GM12878 (cell line): ENCODE measurements at regions not wholly inside any gene's neighbourhood (a gene's known extent, or its start where the extent isn't known, plus 50 kb on each side); places are given as distances from the start of the nearest gene placed in this dataset.

Source experiments
- ATAC-seq: fragments of 200-7000 bp; cut with Tn5 transposase; 3 replicates; pipeline ENCODE4 v1.9.1; 2020; ENCODE audit warnings: mild to moderate bottlenecking, moderate library complexity
- BruUV-seq: library from RNA; stranded (reverse); fragments of 400-500 nt; replicated peaks from 2 replicates; lab custom pipeline; 2021; lab: Mats Ljungman, UMichigan
- CTCF ChIA-PET: fragments of 300-600 bp; sonication (Branson Sonifier 250); formaldehyde crosslinking; extraction: SDS; loops from one replicate; lab custom pipeline; 2021; ENCODE audit warnings: inconsistent platforms; lab: Yijun Ruan, JAX
- POLR2A ChIA-PET: fragments of 350-600 bp; formaldehyde crosslinking; extraction: SDS; loops from one replicate; lab custom pipeline; 2021; ENCODE audit warnings: inconsistent platforms; lab: Charles Lee
- RAD21 ChIA-PET: fragments of 300-600 bp; sonication (Branson Sonifier 250); formaldehyde crosslinking; loops from one replicate; lab custom pipeline; 2023; ENCODE audit warnings: antibody characterized with exemption; ENCODE audit not compliant: unreplicated experiment; lab: Charles Lee
- SMC1A ChIA-PET: fragments of 300-600 bp; sonication (Branson Sonifier 250); formaldehyde crosslinking; loops from one replicate; lab custom pipeline; 2023; ENCODE audit not compliant: unreplicated experiment, uncharacterized antibody; lab: Charles Lee
- DNase-seq: peaks from one replicate; pipeline ENCODE4 v3.0.0-alpha.2; 2011; ENCODE audit warnings: low read depth, low spot score
- FAIRE-seq: peaks from 3 replicates; lab custom pipeline; 2011; peaks lifted over from hg19 to GRCh38; lab: Jason Lieb, UNC
- H2AFZ ChIP-seq: 2 replicates; pipeline ENCODE4 v1.6.0; 2011; ENCODE audit warnings: low read depth, low read length, control low read depth; ENCODE audit not compliant: control insufficient read depth
- H3K27ac ChIP-seq: 2 replicates; pipeline ENCODE4 v1.5.1; 2011; ENCODE audit warnings: control low read depth; ENCODE audit not compliant: control insufficient read depth, insufficient read depth
- H3K27me3 ChIP-seq, 2 experiments: replicated peaks in 1 of 2; 2 replicates each; pipeline versions ENCODE4 v1.6.0 to v1.6.1; 2011; ENCODE audit warnings: low read length in 1 of 2; ENCODE audit not compliant: control insufficient read depth in 2 of 2, insufficient read depth in 2 of 2
- H3K36me3 ChIP-seq, 2 experiments: 2 replicates each; pipeline ENCODE4 v1.5.1; 2011; ENCODE audit warnings: low read length in 1 of 2; ENCODE audit not compliant: control insufficient read depth in 2 of 2, insufficient read depth in 2 of 2
- H3K4me1 ChIP-seq: 2 replicates; pipeline ENCODE4 v1.6.1; 2011; ENCODE audit warnings: mild to moderate bottlenecking, low read length, moderate library complexity, mixed read lengths; ENCODE audit not compliant: control insufficient read depth, insufficient read depth
- H3K4me2 ChIP-seq: 2 replicates; pipeline ENCODE4 v1.6.0; 2011; ENCODE audit warnings: control low read depth; ENCODE audit not compliant: control insufficient read depth, insufficient read depth
- H3K4me3 ChIP-seq: fragments of 200-600 bp; sonication (generic); 2 replicates; pipeline ENCODE4 v1.5.1; 2016
- H3K79me2 ChIP-seq: 2 replicates; pipeline ENCODE4 v1.6.0; 2011; ENCODE audit warnings: low read length; ENCODE audit not compliant: control insufficient read depth, insufficient read depth
- H3K9ac ChIP-seq: 2 replicates; pipeline ENCODE4 v1.8.0; 2011; ENCODE audit warnings: low read length, control low read depth, mixed read lengths; ENCODE audit not compliant: control insufficient read depth, insufficient read depth
- H3K9me3 ChIP-seq: replicated peaks from 3 replicates; pipeline ENCODE4 v1.5.1; 2011; ENCODE audit warnings: mild to moderate bottlenecking, low read length; ENCODE audit not compliant: control insufficient read depth, insufficient read depth
- H4K20me1 ChIP-seq: 2 replicates; pipeline ENCODE4 v1.6.0; 2011; ENCODE audit not compliant: control insufficient read depth, insufficient read depth
- CBX5 ChIP-seq: sonication (generic); IDR thresholded peaks from 2 replicates; pipeline ENCODE4 v1.6.1; 2016; ENCODE audit warnings: low read depth, moderate library complexity, mild to moderate bottlenecking, inconsistent platforms
- DPF2 ChIP-seq: fragments of 450-650 bp; IDR thresholded peaks from 2 replicates; pipeline ENCODE4 v1.6.1; 2017; ENCODE audit warnings: mild to moderate bottlenecking
- EED ChIP-seq: sonication (generic); IDR thresholded peaks from 2 replicates; pipeline ENCODE4 v1.6.1; 2016; ENCODE audit warnings: antibody characterized with exemption, low read depth
- HDAC6 ChIP-seq: fragments of 200-600 bp; sonication (generic); IDR thresholded peaks from one replicate; pipeline ENCODE4 v1.8.0; 2017; ENCODE audit warnings: antibody characterized with exemption; ENCODE audit not compliant: unreplicated experiment
- NBN ChIP-seq: fragments of 450-650 bp; IDR thresholded peaks from 2 replicates; pipeline ENCODE4 v1.6.1; 2016
- NR2C1 ChIP-seq: fragments of 450-650 bp; IDR thresholded peaks from 2 replicates; pipeline ENCODE4 v1.6.1; 2017; ENCODE audit warnings: antibody characterized with exemption, mild to moderate bottlenecking, moderate library complexity
- RBBP5 ChIP-seq: fragments of 200-600 bp; sonication (generic); conservative IDR thresholded peaks from 2 replicates; pipeline ENCODE4 v1.6.1; 2016
- RCOR1 ChIP-seq: conservative IDR thresholded peaks from 2 replicates; pipeline ENCODE4 v1.6.1; 2012; ENCODE audit warnings: low read depth, low read length, improper control_type of control experiment
- SMAD5 ChIP-seq: IDR thresholded peaks from 2 replicates; pipeline ENCODE4 v1.6.1; 2016; ENCODE audit warnings: antibody characterized with exemption, low read depth
- SUPT20H ChIP-seq: IDR thresholded peaks from 2 replicates; pipeline ENCODE4 v1.6.1; 2011; ENCODE audit warnings: low read depth, mild to moderate bottlenecking, low read length, moderate library complexity, borderline replicate concordance; ENCODE audit not compliant: control insufficient read depth
- ZBTB11 ChIP-seq: fragments of 450-650 bp; formaldehyde crosslinking; IDR thresholded peaks from 2 replicates; pipeline ENCODE4 v1.5.0; 2022; ENCODE audit warnings: mild to moderate bottlenecking, missing genetic modification characterization
- WGBS: methylation state at CpG from one replicate; pipeline ENCODE4 v1.1.6; 2016; ENCODE audit warnings: low lambda C conversion rate; ENCODE audit not compliant: insufficient replicate concordance, insufficient coverage; ENCODE audit errors: missing lambda C conversion rate; 5-methylcytosine and 5-hydroxymethylcytosine counted together
- in situ Hi-C: fragments of 300-500 bp; cut with MboI; formaldehyde crosslinking; loops from 9 replicates; pipeline ENCODE4 v1.14.3; 2018; ENCODE audit warnings: mixed read lengths
- intact Hi-C: fragments of 100-400 bp; cut with micrococcal nuclease; formaldehyde crosslinking; loops from one replicate; pipeline ENCODE4 v1.14.2; 2022; ENCODE audit not compliant: unreplicated experiment

- BruUV-seq = no TSS peak
- Histone ChIP-seq H3K36me3 (no peaks in the 10 kb centered on the region), H3K79me2 (no peaks in the 10 kb centered on the region), H3K27me3 (no peaks in the 10 kb centered on the region), H3K4me1 (no peaks in the 10 kb centered on the region), H3K9ac (no peak overlapping the region), H3K4me3 (no peak overlapping the region), H4K20me1 (no peaks in the 10 kb centered on the region), H3K9me3 (no peaks in the 10 kb centered on the region; the same call in 2 of the 3 replicates), H3K27ac (no peak overlapping the region), H3K4me2 (no peak overlapping the region), H2AFZ (no peak overlapping the region)
- FAIRE-seq (no peak), DNase-seq (no peak), ATAC-seq (no peak)
- ChIA-PET POLR2A (no interaction called here), CTCF (no interaction called here), SMC1A (no interaction called here), RAD21 (no interaction called here)
- in situ Hi-C loops (no loop called here), intact Hi-C loops (no loop called here)
- no peak for TF ChIP-seq ZBTB11 (CRISPR knock-in tag)
- no peak for TF ChIP-seq EED
- TF ChIP-seq DPF2 = no peak
- no peak for TF ChIP-seq NR2C1
- no peak for TF ChIP-seq SUPT20H
- no peak for TF ChIP-seq HDAC6
- no peak for TF ChIP-seq SMAD5
- no peak for TF ChIP-seq RBBP5
- TF ChIP-seq RCOR1 = no peak
- TF ChIP-seq CBX5 = no peak
- TF ChIP-seq NBN = no peak
- WGBS = 21% methylated on average over 4 of the region's 4 CpGs
Measured at GRCh38 chr22:48365386-48365785, 1462.3 kb downstream of the BRD1 start.
